Heart right ventricle (tissue), 16 donors: ENCODE measurements at regions not wholly inside any gene's neighbourhood (a gene's known extent, or its start where the extent isn't known, plus 50 kb on each side); places are given as distances from the start of the nearest gene placed in this dataset.

Experiments
- ATAC-seq, 8 donors: fragments of 200-7000 bp; cut with Tn5 transposase; one replicate each; pipeline ENCODE4 v1.9.1; 2020; ENCODE audit warnings: mild to moderate bottlenecking in 8 of 8, moderate library complexity in 8 of 8, moderate number of reproducible peaks in 1 of 8
- DNase-seq, 2 donors: peaks; one replicate each; pipeline ENCODE4 v3.0.0-alpha.2; 2020
- H3K27ac ChIP-seq, 10 donors: fragments of 200-600 bp; sonication (generic) in 2 of 10; one replicate each; pipeline versions ENCODE4 v1.5.0 to v1.8.0; 2020 to 2022; ENCODE audit warnings: mild to moderate bottlenecking in 3 of 10
- H3K27me3 ChIP-seq, 7 donors: fragments of 200-600 bp; one replicate each; pipeline ENCODE4 v1.8.0; 2021 to 2022; ENCODE audit warnings: mild to moderate bottlenecking in 2 of 7
- H3K36me3 ChIP-seq, 9 donors: fragments of 200-600 bp; sonication (generic) in 1 of 9; one replicate each; pipeline versions ENCODE4 v1.5.0 to v1.8.0; 2020 to 2022; ENCODE audit warnings: mild to moderate bottlenecking in 2 of 9
- H3K4me1 ChIP-seq, 9 donors: fragments of 200-600 bp; sonication (generic) in 1 of 9; one replicate each; pipeline versions ENCODE4 v1.5.0 to v1.8.0; 2020 to 2022; ENCODE audit warnings: mild to moderate bottlenecking in 4 of 9
- H3K4me3 ChIP-seq, 10 donors: fragments of 200-600 bp; sonication (generic) in 2 of 10; one replicate each; pipeline versions ENCODE4 v1.5.0 to v1.8.0; 2020 to 2022; ENCODE audit warnings: mild to moderate bottlenecking in 7 of 10, moderate library complexity in 2 of 10
- H3K9me3 ChIP-seq, 11 donors: fragments of 200-600 bp in 10 of 11; sonication (generic) in 2 of 11; one replicate each; pipeline versions ENCODE4 v1.5.0 to v1.8.0; 2013 to 2022; ENCODE audit warnings: mild to moderate bottlenecking in 2 of 11, control low read depth in 1 of 11, moderate library complexity in 1 of 11
- CTCF ChIP-seq, 9 donors: fragments of 200-600 bp; sonication (generic) in 2 of 9; IDR thresholded peaks; one replicate each; pipeline versions ENCODE4 v1.5.0 to v1.8.0; 2021 to 2022; ENCODE audit warnings: antibody characterized with exemption in 9 of 9, mild to moderate bottlenecking in 5 of 9, moderate library complexity in 1 of 9
- WGBS, 2 donors: extraction: QIAGEN DNeasy Blood & Tissue Kit; methylation state at CpG; one replicate each; pipeline ENCODE4 v1.1.7; 2013; ENCODE audit warnings: inconsistent platforms in 1 of 2; 5-methylcytosine and 5-hydroxymethylcytosine counted together
- intact Hi-C, 10 donors: fragments of 100-400 bp; cut with DNase I; formaldehyde crosslinking; loops; one replicate each; pipeline versions ENCODE4 v1.11.1 to v1.14.2; 2022
- donor health status: Arrhythmogenic right ventricular cardiomyopathy.
- donor health status: ischemic (EF 13 %, LVEDD 7.1; RV severe dilation, severe dysfunction).
- donor health status: healthy with polysubstance abuse.
- donor health status: DM: no; HTN: yes; CAD: no.
- donor health status: DM: no; HTN: no; CAD: no.
- donor health status: ischemic (EF 25% LVEDD 6.9; RV normal size, moderate dysfunction).
- donor health status: ischemic (EF 25% LVEDD 5.7; RV mildly dilated, moderate dysfunction).
- donor health status: healthy.
- donor health status: DM: yes; HTN: yes; CAD: no.
- donor health status: Ischemic cardiomyopathy.
- donor health status: ischemic (EF 35%, LVEDD 5.7; RV mildly dilated, moderate dysfunction).
- donor health status: nonischemic (EF 11% LVEDD 7.7; RV severe dilation, severe dysfunction).
- donor health status: DM: yes; HTN: yes; CAD: no.
- donor health status: PGD.
- donor health status: ischemic (EF 29% LVEDD 5.4; RV normal size, mild dysfunction).
- donor health status: nonischemic (EF 23%, LVEDD 6.1; RV moderate dilation, normal function).

- Histone ChIP-seq H3K27me3 (no peaks in the 10 kb centered on the region), H3K4me3 (no peak overlapping the region), H3K4me1 (peaks cover 0 to 34% (median 28%) of the 10 kb centered on the region in 9 donors), H3K9me3 (no peaks in the 10 kb centered on the region), H3K36me3 (no peaks in the 10 kb centered on the region), H3K27ac (no peak overlapping the region)
- DNase-seq, result no peak
- no peak for ATAC-seq
- no peak for TF ChIP-seq CTCF (IDR thresholded peaks at IDR 0.05)
- intact Hi-C loops, result loop anchor here in 6 of 10 donors (5.0 to 10.0 kb wide), 6 partner anchors 55 to 135 kb away; no protein-coding TSS in a partner anchor
- WGBS, 2 donors, result 93 to 97% methylated on average over 3 of the region's 3 CpGs
These were observed 168.9 kb downstream of the COPRS start for GRCh38 chr17:31690151-31690551.

- no peak for ATAC-seq
- no peak for DNase-seq
- no peak overlapping the region for H3K4me3 ChIP-seq
- intact Hi-C loops, result no loop called here
- no peak for TF ChIP-seq CTCF (IDR thresholded peaks at IDR 0.05)
- H3K9me3 ChIP-seq, result no peaks in the 10 kb centered on the region
- no peak overlapping the region for H3K27ac ChIP-seq
- H3K27me3 ChIP-seq, result peaks cover 0 to under 1% (median 0%) of the 10 kb centered on the region in 7 donors
- 65 to 73% methylated on average over 1 of the region's 1 CpG for WGBS, 2 donors
- H3K36me3 ChIP-seq, result no peaks in the 10 kb centered on the region
- H3K4me1 ChIP-seq, result peaks cover 0 to 27% (median 21%) of the 10 kb centered on the region in 9 donors
These were observed 170.3 kb downstream of the COPRS start for GRCh38 chr17:31688701-31689100.

- WGBS, 2 donors, result 82 to 90% methylated on average over 6 of the region's 6 CpGs
These were observed 171.4 kb downstream of the COPRS start for GRCh38 chr17:31687505-31688126.

GRCh38 chr17:31686495-31686894 lies 172.5 kb downstream of the COPRS start:
- Histone ChIP-seq H3K27me3 (peaks cover 0 to 3% (median 0%) of the 10 kb centered on the region in 7 donors), H3K9me3 (no peaks in the 10 kb centered on the region), H3K4me1 (peaks cover 0 to 5% (median 2%) of the 10 kb centered on the region in 9 donors), H3K27ac (no peak overlapping the region), H3K36me3 (no peaks in the 10 kb centered on the region), H3K4me3 (no peak overlapping the region)
- no peak for TF ChIP-seq CTCF (IDR thresholded peaks at IDR 0.05)
- 79 to 89% methylated on average over 5 of the region's 5 CpGs for WGBS, 2 donors
- ATAC-seq (no peak), DNase-seq (no peak)
- intact Hi-C loops, result no loop called here

More at GRCh38 chr17:31687505-31688126, 171.4 kb downstream of the COPRS start:
- Histone ChIP-seq H3K4me3 (no peak overlapping the region), H3K9me3 (no peaks in the 10 kb centered on the region), H3K4me1 (peaks cover 0 to 16% (median 13%) of the 10 kb centered on the region in 9 donors), H3K36me3 (no peaks in the 10 kb centered on the region), H3K27ac (no peak overlapping the region), H3K27me3 (peaks cover 0 to 3% (median 0%) of the 10 kb centered on the region in 7 donors)
- TF ChIP-seq CTCF (IDR thresholded peaks at IDR 0.05), result no peak
- DNase-seq, result no peak
- no peak for ATAC-seq
- intact Hi-C loops, result no loop called here
